HCT116 (cell line): ENCODE measurements at regions not wholly inside any gene's neighbourhood (a gene's known extent, or its start where the extent isn't known, plus 50 kb on each side); places are given as distances from the start of the nearest gene placed in this dataset.

ENCODE experiments used
- ELF1 ChIP-seq: IDR thresholded peaks from 2 replicates; pipeline ENCODE4 v1.6.1; 2012; ENCODE audit warnings: low read depth, borderline replicate concordance
- EZH2 ChIP-seq: fragments of 200-600 bp; sonication (generic); IDR thresholded peaks from 2 replicates; pipeline ENCODE4 v1.6.1; 2017; ENCODE audit warnings: antibody characterized with exemption, mixed run types
- EZH2phosphoT487 ChIP-seq: fragments of 200-600 bp; IDR thresholded peaks from 2 replicates; pipeline ENCODE4 v1.6.1; 2018; ENCODE audit warnings: antibody characterized with exemption, borderline replicate concordance
- JUND ChIP-seq: IDR thresholded peaks from 2 replicates; pipeline ENCODE4 v1.6.1; 2012
- POLR2A ChIP-seq: IDR thresholded peaks from 2 replicates; pipeline ENCODE4 v1.7.0; 2011; ENCODE audit warnings: borderline replicate concordance; ENCODE audit not compliant: insufficient read depth, insufficient read length; ENCODE audit errors: extremely low read depth
- POLR2AphosphoS5 ChIP-seq: IDR thresholded peaks from 2 replicates; pipeline ENCODE4 v1.6.1; 2011; ENCODE audit warnings: mild to moderate bottlenecking, low read depth, low read length, moderate library complexity
- RAD21 ChIP-seq: IDR thresholded peaks from 2 replicates; pipeline ENCODE4 v1.6.1; 2012; ENCODE audit warnings: low read depth, mild to moderate bottlenecking
- TCF7L2 ChIP-seq: IDR thresholded peaks from 2 replicates; pipeline ENCODE4 v1.7.0; 2011; ENCODE audit warnings: borderline replicate concordance, inconsistent platforms; ENCODE audit not compliant: insufficient read depth, insufficient read length; ENCODE audit errors: extremely low read depth
- YY1 ChIP-seq: IDR thresholded peaks from 2 replicates; pipeline ENCODE4 v1.6.1; 2011; ENCODE audit warnings: low read length, low read depth, moderate library complexity, mild to moderate bottlenecking; ENCODE audit not compliant: insufficient replicate concordance; ENCODE audit errors: extremely low read depth
- TF ChIP-seq, protein P1 (sequence below), 3 experiments: fragments of 200-600 bp in 1 of 3; sonication (generic) in 1 of 3; IDR thresholded peaks in 2 of 3; conservative IDR thresholded peaks in 1 of 3; 2 replicates each; pipeline ENCODE4 v1.5.1; 2012 to 2017; ENCODE audit warnings: low read depth in 2 of 3, low read length in 2 of 3, antibody characterized with exemption in 1 of 3, borderline replicate concordance in 1 of 3, control low read depth in 1 of 3, mild to moderate bottlenecking in 1 of 3, mixed read lengths in 1 of 3, mixed run types in 1 of 3, moderate library complexity in 1 of 3; ENCODE audit not compliant: insufficient read depth in 1 of 3
- TF ChIP-seq, protein P2 (sequence below): IDR thresholded peaks from 2 replicates; pipeline ENCODE4 v1.6.1; 2012

DNA sequence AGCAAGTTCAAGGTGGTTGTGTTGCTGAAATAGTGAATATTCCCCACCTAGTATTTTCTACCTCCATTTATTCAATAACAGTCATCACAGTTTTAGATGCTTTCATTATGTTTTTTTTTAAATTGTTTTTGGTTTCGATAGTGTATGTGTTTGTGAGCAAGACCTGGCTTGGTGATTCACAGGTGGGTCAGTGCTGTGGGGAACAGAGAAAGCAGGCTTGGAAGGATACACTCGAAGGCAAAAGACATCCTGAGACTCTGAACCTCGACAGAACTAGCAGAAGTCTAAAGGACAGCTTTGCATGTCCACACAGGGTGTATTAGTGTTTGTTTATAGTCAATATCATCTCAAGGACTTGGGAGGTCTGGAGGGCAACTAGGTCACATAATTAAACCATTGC is 551.5 kb downstream of the RIT2 start:
- TF ChIP-seq POLR2AphosphoS5 (no peak), ELF1 (no peak), POLR2A (no peak), EZH2 (no peak), EZH2phosphoT487 (no peak), TCF7L2 (no peak), YY1 (no peak), RAD21 (no peak), JUND (no peak)
- TF ChIP-seq, protein P1, sequence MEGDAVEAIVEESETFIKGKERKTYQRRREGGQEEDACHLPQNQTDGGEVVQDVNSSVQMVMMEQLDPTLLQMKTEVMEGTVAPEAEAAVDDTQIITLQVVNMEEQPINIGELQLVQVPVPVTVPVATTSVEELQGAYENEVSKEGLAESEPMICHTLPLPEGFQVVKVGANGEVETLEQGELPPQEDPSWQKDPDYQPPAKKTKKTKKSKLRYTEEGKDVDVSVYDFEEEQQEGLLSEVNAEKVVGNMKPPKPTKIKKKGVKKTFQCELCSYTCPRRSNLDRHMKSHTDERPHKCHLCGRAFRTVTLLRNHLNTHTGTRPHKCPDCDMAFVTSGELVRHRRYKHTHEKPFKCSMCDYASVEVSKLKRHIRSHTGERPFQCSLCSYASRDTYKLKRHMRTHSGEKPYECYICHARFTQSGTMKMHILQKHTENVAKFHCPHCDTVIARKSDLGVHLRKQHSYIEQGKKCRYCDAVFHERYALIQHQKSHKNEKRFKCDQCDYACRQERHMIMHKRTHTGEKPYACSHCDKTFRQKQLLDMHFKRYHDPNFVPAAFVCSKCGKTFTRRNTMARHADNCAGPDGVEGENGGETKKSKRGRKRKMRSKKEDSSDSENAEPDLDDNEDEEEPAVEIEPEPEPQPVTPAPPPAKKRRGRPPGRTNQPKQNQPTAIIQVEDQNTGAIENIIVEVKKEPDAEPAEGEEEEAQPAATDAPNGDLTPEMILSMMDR (IDR thresholded peaks at IDR 0.05 in 2 of 3, conservative IDR thresholded peaks at IDR 0.05 in 1 of 3; ENCODE audit: borderline replicate concordance in 1 of 3, insufficient read depth in 1 of 3, low read depth in 2 of 3, low read length in 2 of 3), result no peak
- TF ChIP-seq, protein P2, sequence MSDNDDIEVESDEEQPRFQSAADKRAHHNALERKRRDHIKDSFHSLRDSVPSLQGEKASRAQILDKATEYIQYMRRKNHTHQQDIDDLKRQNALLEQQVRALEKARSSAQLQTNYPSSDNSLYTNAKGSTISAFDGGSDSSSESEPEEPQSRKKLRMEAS, result no peak
